ENCODE measurements at regions not wholly inside any gene's neighbourhood (a gene's known extent, or its start where the extent isn't known, plus 50 kb on each side); places are given as distances from the start of the nearest gene placed in this dataset.

GRCh38 chr12:115680967-115681366 lies 596.5 kb downstream of the MED13L start:
- ChIA-PET POLR2A (ENCODE audit: partially characterized antibody) (no interaction called here), CTCF (ENCODE audit: partially characterized antibody) (no interaction called here)
- Histone ChIP-seq H3K9ac (replicated peaks in 1 of 4; ENCODE audit: extremely low read depth in 1 of 4, low read depth in 3 of 4, low read length in 3 of 4) (no peak overlapping the region), H2BK12ac (ENCODE audit: low read depth, low read length) (no peak overlapping the region), H2BK15ac (ENCODE audit: low read length) (no peak overlapping the region), H4K5ac (ENCODE audit: insufficient read length, low read depth, low read length) (no peak overlapping the region), H4K91ac (replicated peaks; ENCODE audit: insufficient read length, low read length) (no peak overlapping the region), H2BK120ac (replicated peaks; ENCODE audit: low read depth, low read length) (no peak overlapping the region), H3K14ac (ENCODE audit: insufficient read length) (no peak overlapping the region), H4K20me1 (replicated peaks in 1 of 2; ENCODE audit: control insufficient read depth in 1 of 2, insufficient read depth in 2 of 2, low read length in 2 of 2) (no peaks in the 10 kb centered on the region), H3K4ac (replicated peaks; ENCODE audit: insufficient read length, low read depth, low read length) (no peak overlapping the region), H3K4me3 (ENCODE audit: extremely low read depth in 1 of 4, insufficient read depth in 2 of 4, low read depth in 3 of 4, low read length in 4 of 4) (no peak overlapping the region), H2AFZ (ENCODE audit: low read length) (no peak overlapping the region), H3K27ac (ENCODE audit: low read depth, low read length) (no peak overlapping the region), H3K36me3 (ENCODE audit: control insufficient read depth in 2 of 4, insufficient read depth in 4 of 4, low read length in 3 of 4) (no peaks in the 10 kb centered on the region), H3K18ac (ENCODE audit: extremely low read depth, low read length) (no peak overlapping the region), H2BK20ac (ENCODE audit: low read length) (no peak overlapping the region), H3K56ac (replicated peaks; ENCODE audit: insufficient read length, low read depth, low read length) (no peak overlapping the region), H3K4me1 (replicated peaks in 1 of 4; ENCODE audit: control insufficient read depth in 3 of 4, insufficient read depth in 4 of 4, low read length in 3 of 4) (no peaks in the 10 kb centered on the region), H3K4me2 (ENCODE audit: insufficient read depth in 1 of 2, low read depth in 2 of 2, low read length in 2 of 2) (no peak overlapping the region), H3K79me1 (ENCODE audit: low read depth, low read length) (no peaks in the 10 kb centered on the region), H2BK5ac (ENCODE audit: low read depth, low read length) (no peak overlapping the region), H4K8ac (ENCODE audit: extremely low read depth, insufficient read depth, low read length) (no peak overlapping the region), H3K23me2 (ENCODE audit: low read depth, low read length) (peaks cover 2% of the 10 kb centered on the region; the same call in 1 of the 2 replicates), H3K9me3 (ENCODE audit: insufficient read depth in 2 of 2, low read depth in 1 of 2, low read length in 1 of 2) (peaks cover 2 to 6% of the 10 kb centered on the region in 2 experiments; a peak in 1 of 4 replicates), H2AK5ac (ENCODE audit: low read depth, low read length) (no peak overlapping the region), H3K27me3 (replicated peaks in 1 of 4; ENCODE audit: control insufficient read depth in 3 of 4, extremely low read depth in 1 of 4, insufficient read depth in 3 of 4, low read length in 3 of 4) (no peaks in the 10 kb centered on the region), H3K79me2 (ENCODE audit: control insufficient read depth in 1 of 2, insufficient read depth in 2 of 2, low read length in 2 of 2) (no peaks in the 10 kb centered on the region), H3K23ac (ENCODE audit: insufficient read length) (no peak overlapping the region)
- DNase-seq (ENCODE audit: low read depth in 1 of 2, low spot score in 2 of 2) (no peak), FAIRE-seq (no peak)
- 100% methylated on average over 1 of the region's 1 CpG; no CpG with 5 or more reads in 1 of the 2 experiments for WGBS, 2 experiments (ENCODE audit: extremely low coverage in 1 of 2, insufficient coverage in 1 of 2, insufficient read length in 1 of 2, insufficient replicate concordance in 2 of 2, low coverage in 1 of 2, low lambda C conversion rate in 2 of 2, missing lambda C conversion rate in 1 of 2)
- TF ChIP-seq BCL11A (IDR thresholded peaks at IDR 0.05; ENCODE audit: low read depth in 2 of 2, low read length in 2 of 2) (no peak), JUN (IDR thresholded peaks at IDR 0.05; ENCODE audit: low read depth, low read length) (no peak), FOSL1 (IDR thresholded peaks at IDR 0.05; ENCODE audit: insufficient read depth, low read depth, low read length) (no peak), PHF8 (conservative IDR thresholded peaks at IDR 0.05; ENCODE audit: low read depth, low read length) (no peak), CTCF (IDR thresholded peaks at IDR 0.05; ENCODE audit: control extremely low read depth in 1 of 3, insufficient read depth in 1 of 3, low read depth in 1 of 3, low read length in 3 of 3) (no peak), TAF1 (IDR thresholded peaks at IDR 0.05; ENCODE audit: low read depth, low read length) (no peak), SAP30 (IDR thresholded peaks at IDR 0.05; ENCODE audit: insufficient read depth, insufficient replicate concordance, low read length) (no peak)

All from H1 (cell line).